ENCODE measurements at regions not wholly inside any gene's neighbourhood (a gene's known extent, or its start where the extent isn't known, plus 50 kb on each side); places are given as distances from the start of the nearest gene placed in this dataset.

DNA sequence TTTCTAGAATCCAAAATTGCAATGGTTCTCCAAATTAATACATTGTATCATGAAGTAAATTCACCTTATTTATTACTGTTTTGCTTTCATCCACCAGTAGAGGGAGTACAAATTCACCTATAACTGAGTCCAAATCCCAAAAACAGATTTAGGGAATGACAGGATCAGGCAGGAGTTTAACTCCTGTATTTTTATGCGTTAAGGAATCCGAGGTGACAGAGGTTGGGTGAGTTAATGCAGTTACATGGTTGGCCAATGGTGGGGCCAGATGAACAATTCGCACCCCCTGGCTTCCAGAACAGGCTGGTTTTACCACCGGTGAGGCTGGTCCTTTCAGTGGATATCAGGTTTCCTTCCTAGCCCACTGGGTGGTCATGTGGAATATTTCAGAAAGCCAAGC, 82.4 kb downstream of the MTNR1A start:
- Histone ChIP-seq H2AK5ac (ENCODE audit: low read depth, low read length) (no peak overlapping the region), H3K4me3 (ENCODE audit: insufficient read depth, low read depth, low read length) (no peak overlapping the region), H3K9me1 (ENCODE audit: insufficient read depth, low read length) (no peaks in the 10 kb centered on the region), H3K4me1 (ENCODE audit: control insufficient read depth, insufficient read depth, low read length) (0 out of 2 replicates have a peak, but pooled peaks cover 1% of the 10 kb centered on the region), H3K27me3 (ENCODE audit: control insufficient read depth, insufficient read depth, low read length) (peaks cover 5% of the 10 kb centered on the region; the same call in 1 of the 2 replicates), H4K8ac (ENCODE audit: low read depth in 2 of 2, low read length in 2 of 2) (no peak overlapping the region), H3K36me3 (ENCODE audit: control insufficient read depth, insufficient read depth, low read length) (no peaks in the 10 kb centered on the region), H2BK15ac (ENCODE audit: low read depth, low read length) (no peak overlapping the region), H2BK5ac (ENCODE audit: low read depth, low read length, poor library complexity, severe bottlenecking) (no peak overlapping the region), H3K14ac (replicated peaks; ENCODE audit: low read depth, low read length) (no peak overlapping the region), H3K56ac (ENCODE audit: extremely low read depth, insufficient read depth, low read length) (no peak overlapping the region), H3K9ac (ENCODE audit: low read depth, low read length) (no peak overlapping the region), H2BK120ac (ENCODE audit: low read depth, low read length) (no peak overlapping the region), H3K79me1 (ENCODE audit: low read depth in 1 of 2, low read length in 2 of 2) (no peaks in the 10 kb centered on the region), H4K5ac (ENCODE audit: low read depth, low read length) (no peak overlapping the region), H2BK20ac (ENCODE audit: low read depth, low read length) (no peak overlapping the region), H2AFZ (replicated peaks; ENCODE audit: low read length, poor library complexity) (no peak overlapping the region), H3K23ac (ENCODE audit: low read depth, low read length) (no peak overlapping the region), H3K18ac (ENCODE audit: low read depth, low read length) (no peak overlapping the region), H3K4ac (ENCODE audit: low read depth, low read length) (no peak overlapping the region), H3K4me2 (ENCODE audit: low read depth, low read length) (peak overlapping the region; percentile 79), H4K91ac (ENCODE audit: insufficient read depth, low read depth, low read length) (no peak overlapping the region), H3K9me3 (ENCODE audit: control insufficient read depth, insufficient read depth, low read length) (no peaks in the 10 kb centered on the region), H4K20me1 (ENCODE audit: insufficient read depth, low read length) (no peaks in the 10 kb centered on the region), H2AK9ac (replicated peaks; ENCODE audit: low read depth, low read length, poor library complexity) (no peak overlapping the region), H3K27ac (ENCODE audit: insufficient read depth, low read length) (no peak overlapping the region)
- no TSS peak for BruUV-seq (replicated peaks)
- peak; percentile 81 for ATAC-seq (ENCODE audit: low read depth)
- in situ Hi-C loops (cut with MboI; ENCODE audit: low sequenced_read_pairs): no loop called here
- intact Hi-C loops (cut with micrococcal nuclease): loop anchor here (1.0 to 10.0 kb wide), 2 partner anchors 114 to 278 kb away; partner anchors contain the start of gene CYP4V2
- dilution Hi-C loops (cut with HindIII; ENCODE audit: low sequenced_read_pairs, unreplicated experiment): no loop called here
- TF ChIP-seq NFE2L2 (IDR thresholded peaks at IDR 0.05; ENCODE audit: low read depth, low read length) (no peak), CEBPB (IDR thresholded peaks at IDR 0.05; ENCODE audit: low read depth, low read length) (no peak), MXI1 (IDR thresholded peaks at IDR 0.05; ENCODE audit: borderline replicate concordance, low read depth, low read length) (no peak), MAFK (IDR thresholded peaks at IDR 0.05; ENCODE audit: low read depth, low read length) (no peak), BHLHE40 (IDR thresholded peaks at IDR 0.05; ENCODE audit: low read depth, low read length) (no peak), SMC3 (IDR thresholded peaks at IDR 0.05; ENCODE audit: low read depth, low read length) (peak; percentile 49), POLR2A (IDR thresholded peaks at IDR 0.05; ENCODE audit: low read depth, low read length) (no peak), RAD21 (IDR thresholded peaks at IDR 0.05; ENCODE audit: low read length) (peak; percentile 49), MAZ (IDR thresholded peaks at IDR 0.05; ENCODE audit: borderline replicate concordance, low read depth, low read length) (no peak), RFX5 (IDR thresholded peaks at IDR 0.05; ENCODE audit: low read depth, low read length) (no peak), RCOR1 (IDR thresholded peaks at IDR 0.05; ENCODE audit: insufficient replicate concordance, low read length) (no peak), CHD1 (IDR thresholded peaks at IDR 0.05; ENCODE audit: low read depth, low read length) (no peak), FOS (IDR thresholded peaks at IDR 0.05; ENCODE audit: low read depth, low read length) (no peak)
- TF ChIP-seq, protein P1, sequence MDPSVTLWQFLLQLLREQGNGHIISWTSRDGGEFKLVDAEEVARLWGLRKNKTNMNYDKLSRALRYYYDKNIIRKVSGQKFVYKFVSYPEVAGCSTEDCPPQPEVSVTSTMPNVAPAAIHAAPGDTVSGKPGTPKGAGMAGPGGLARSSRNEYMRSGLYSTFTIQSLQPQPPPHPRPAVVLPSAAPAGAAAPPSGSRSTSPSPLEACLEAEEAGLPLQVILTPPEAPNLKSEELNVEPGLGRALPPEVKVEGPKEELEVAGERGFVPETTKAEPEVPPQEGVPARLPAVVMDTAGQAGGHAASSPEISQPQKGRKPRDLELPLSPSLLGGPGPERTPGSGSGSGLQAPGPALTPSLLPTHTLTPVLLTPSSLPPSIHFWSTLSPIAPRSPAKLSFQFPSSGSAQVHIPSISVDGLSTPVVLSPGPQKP (IDR thresholded peaks at IDR 0.05; ENCODE audit: borderline replicate concordance, low read depth, low read length): no peak
- TF ChIP-seq, protein P2, sequence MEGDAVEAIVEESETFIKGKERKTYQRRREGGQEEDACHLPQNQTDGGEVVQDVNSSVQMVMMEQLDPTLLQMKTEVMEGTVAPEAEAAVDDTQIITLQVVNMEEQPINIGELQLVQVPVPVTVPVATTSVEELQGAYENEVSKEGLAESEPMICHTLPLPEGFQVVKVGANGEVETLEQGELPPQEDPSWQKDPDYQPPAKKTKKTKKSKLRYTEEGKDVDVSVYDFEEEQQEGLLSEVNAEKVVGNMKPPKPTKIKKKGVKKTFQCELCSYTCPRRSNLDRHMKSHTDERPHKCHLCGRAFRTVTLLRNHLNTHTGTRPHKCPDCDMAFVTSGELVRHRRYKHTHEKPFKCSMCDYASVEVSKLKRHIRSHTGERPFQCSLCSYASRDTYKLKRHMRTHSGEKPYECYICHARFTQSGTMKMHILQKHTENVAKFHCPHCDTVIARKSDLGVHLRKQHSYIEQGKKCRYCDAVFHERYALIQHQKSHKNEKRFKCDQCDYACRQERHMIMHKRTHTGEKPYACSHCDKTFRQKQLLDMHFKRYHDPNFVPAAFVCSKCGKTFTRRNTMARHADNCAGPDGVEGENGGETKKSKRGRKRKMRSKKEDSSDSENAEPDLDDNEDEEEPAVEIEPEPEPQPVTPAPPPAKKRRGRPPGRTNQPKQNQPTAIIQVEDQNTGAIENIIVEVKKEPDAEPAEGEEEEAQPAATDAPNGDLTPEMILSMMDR (conservative IDR thresholded peaks at IDR 0.05; ENCODE audit: low read depth, low read length): peak; percentile 64
- TF ChIP-seq, protein P3, sequence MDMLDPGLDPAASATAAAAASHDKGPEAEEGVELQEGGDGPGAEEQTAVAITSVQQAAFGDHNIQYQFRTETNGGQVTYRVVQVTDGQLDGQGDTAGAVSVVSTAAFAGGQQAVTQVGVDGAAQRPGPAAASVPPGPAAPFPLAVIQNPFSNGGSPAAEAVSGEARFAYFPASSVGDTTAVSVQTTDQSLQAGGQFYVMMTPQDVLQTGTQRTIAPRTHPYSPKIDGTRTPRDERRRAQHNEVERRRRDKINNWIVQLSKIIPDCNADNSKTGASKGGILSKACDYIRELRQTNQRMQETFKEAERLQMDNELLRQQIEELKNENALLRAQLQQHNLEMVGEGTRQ (IDR thresholded peaks at IDR 0.05; ENCODE audit: low read depth, low read length): no peak
- ChIA-PET CTCF (interaction anchor here (1.2 kb wide), 1 partner anchor 114 kb away, joined by 6 read pairs; no protein-coding TSS in a partner anchor), POLR2A (ENCODE audit: unreplicated experiment) (no interaction called here)
- no CpG with 5 or more reads among the region's 4 CpGs for WGBS, 2 experiments (ENCODE audit: extremely low coverage in 2 of 2, insufficient read length in 1 of 2)
- peak; percentile 56 for DNase-seq
